GM19043 (cell line): ENCODE measurements at regions not wholly inside any gene's neighbourhood (a gene's known extent, or its start where the extent isn't known, plus 50 kb on each side); places are given as distances from the start of the nearest gene placed in this dataset.

ENCODE experiments used
- ATAC-seq: cut with Tn5 transposase; IDR thresholded peaks from one replicate; pipeline ENCODE4 v1.9.1; 2021; ENCODE audit warnings: low read depth; ENCODE audit not compliant: unreplicated experiment

DNA sequence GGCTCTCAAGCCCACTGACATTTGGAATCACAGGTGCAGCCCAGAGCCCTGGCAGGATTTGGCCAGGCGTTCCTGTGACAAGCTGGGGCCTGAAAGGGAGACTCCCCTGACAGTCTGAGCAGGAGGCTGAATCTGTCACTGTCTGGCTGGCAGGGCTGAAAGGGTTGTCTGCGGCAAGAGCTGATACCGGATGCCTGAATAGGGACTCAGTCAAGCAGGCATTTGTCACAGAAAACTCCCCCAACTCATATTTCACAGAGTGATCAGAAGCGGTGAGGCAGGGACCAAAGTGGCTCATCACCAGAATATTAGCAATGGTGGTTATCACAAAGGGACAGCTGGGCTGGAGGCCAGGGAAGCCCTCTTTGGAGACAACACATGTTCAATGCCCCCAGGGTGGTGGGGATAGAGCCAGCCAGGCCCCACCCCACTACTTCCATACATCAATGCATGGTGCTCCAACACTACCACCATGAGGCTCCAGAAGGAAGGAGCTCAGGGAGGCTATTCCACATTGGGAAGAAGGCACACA is 295.5 kb downstream of the DTWD2 start:
- ATAC-seq = no peak

DNA sequence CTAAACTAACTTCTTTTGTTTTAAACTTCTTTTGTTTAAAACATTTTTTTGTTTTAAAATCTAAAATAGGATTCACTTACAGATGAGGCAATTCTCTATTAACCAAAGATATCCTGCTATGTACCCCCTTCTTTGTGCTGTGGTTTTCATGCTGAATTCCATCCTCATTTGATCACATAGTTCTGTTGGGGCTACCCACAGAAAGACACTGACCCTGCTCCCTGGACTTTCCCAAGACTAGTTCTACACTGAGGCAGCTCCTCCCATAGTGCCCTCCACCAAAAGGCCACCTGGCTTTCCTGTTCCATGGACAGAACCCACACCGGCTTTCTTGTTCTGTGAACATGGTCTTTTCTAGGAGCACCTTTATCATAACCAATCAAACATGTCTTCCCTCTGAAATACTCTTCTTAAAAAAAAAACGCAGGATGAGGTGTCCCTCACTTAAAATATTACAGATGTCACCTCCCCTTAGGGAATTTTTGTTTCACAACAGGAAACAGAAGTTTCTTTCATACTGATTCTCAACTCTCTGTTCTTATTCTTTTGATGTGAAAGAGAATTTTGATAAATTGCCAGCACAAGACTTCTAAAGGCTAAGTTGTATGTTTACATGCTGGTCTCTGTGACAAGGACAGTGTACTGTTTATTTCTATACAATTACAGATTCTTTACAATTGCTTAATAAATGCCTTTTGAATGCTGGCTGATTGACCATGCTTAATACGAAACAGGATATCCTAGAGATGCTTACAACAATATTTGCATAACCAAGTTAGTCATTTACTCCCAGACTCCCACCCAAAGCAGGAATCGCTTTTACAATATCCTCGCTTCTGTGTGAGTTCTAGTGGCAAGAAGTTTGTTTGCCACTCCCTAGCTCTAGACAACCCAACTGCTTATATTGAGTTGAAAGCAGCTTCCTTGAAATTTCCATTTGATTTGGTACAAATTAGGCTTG is 300.4 kb downstream of the DTWD2 start:
- ATAC-seq = no peak

- ATAC-seq = no peak
These were observed 301.2 kb downstream of the DTWD2 start for GRCh38 chr5:118687100-118687499.

DNA sequence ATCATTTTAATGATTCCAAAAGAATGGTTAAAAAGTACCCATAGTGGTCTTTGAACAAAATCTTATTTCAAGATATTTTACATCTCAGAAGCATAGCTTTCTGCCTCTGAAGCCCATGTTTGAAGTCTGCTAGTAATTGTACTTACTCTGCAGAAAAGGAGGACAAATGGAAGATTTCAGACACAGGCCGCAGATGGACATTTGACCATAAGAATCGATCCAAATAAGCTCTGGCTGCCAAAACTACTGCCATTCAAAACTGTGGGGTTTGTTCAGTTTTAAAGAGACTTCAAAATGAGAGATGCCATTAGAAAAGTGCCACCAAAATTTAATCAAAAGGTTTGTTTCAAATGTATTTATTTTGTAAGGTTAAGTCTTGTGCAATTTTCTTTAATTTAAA is 306.7 kb downstream of the DTWD2 start:
- ATAC-seq = no peak

DNA sequence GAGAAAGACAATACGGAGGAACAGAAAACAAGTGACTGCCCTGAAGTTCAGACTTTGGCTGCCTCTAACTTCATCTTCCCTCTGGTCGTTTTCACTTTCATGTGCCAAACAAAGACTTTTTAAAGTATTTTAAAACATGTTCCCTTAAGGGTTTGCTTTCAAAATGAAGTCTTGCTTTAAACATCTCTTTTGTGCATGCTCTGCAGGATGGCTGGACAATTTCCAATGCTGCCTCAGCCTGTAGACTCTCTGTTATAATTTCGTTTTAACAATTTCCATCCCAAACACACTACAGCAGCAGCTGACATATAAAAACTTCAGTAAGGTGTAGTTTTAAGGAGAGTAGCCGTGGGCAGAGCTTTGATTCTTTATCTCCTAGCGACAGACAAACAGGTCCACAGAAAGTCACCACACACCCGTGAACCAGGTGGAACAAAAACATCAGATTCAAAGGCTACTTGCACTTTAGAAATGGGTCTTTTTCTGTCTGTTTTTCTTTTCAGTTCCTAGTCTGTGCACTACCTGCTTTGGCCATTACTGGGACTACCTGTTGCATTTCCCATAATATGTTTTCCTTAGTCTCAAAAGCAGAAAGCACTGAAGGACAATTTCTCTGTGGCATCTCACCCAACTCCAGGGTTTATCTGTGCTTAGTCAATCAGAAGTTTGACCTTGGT is 308.9 kb downstream of the DTWD2 start:
- no peak for ATAC-seq

GRCh38 chr5:118678746-118679145 is 309.6 kb downstream of the DTWD2 start:
- ATAC-seq = no peak

- no peak for ATAC-seq
These were observed 313.1 kb downstream of the DTWD2 start for GRCh38 chr5:118675247-118675646.

DNA sequence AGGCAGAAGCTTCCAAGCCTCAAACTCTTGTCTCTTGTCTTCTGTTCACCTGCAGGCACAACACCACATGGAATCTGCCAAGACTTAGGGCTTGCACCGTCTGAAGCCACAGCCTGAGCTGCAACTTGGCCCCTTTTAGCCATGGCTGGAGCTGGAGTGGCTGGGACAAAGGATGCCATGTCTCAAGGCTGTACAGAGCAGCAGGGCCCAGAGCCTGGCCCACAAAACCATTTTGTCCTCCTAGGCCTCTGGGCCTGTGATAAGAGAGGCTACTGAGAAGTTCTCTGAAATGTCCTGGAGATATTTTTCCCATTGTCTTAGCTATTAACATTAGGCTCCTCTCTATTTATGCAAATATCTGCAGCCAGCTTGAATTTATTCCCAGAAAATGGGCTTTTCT is 330.8 kb downstream of the DTWD2 start:
- ATAC-seq = no peak

DNA sequence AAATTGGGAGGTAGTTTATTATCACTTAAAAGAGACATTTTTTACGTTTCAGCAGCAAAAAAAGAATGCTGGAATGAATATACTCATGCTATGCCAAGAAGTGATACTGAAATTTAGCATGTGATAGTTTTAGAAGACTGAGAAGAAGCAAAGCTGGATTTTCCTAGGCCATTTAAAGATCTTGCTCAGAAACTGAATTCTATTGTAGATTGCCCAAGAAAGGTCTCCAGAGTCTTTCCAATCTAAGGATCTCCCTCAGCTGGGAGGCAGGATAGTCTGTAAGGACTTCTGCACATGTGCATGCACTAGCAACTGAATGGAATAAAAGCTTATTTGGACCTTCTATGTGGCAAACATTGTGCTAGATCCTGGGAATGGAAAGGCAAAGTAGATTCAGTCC is 334.5 kb downstream of the DTWD2 start:
- ATAC-seq = no peak

DNA sequence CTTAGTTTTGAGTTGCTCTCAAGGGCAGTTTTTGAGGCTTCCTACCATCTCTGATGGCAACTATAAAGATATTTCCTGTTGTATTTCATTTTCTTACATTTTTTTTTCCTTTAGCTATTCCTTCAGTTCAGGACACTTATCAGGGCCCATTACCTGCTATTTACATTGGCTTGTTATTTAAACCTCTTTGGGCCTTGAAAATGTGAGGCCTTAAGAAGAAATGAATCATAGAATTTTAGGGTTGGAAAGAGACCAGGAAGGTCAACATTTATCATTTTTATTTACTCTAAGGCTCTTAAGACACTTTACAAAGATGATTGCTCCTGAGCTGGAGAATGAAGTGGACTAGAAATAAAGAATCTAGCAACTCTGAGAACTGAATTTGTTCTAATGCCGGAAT is 335.2 kb downstream of the DTWD2 start:
- ATAC-seq = no peak

DNA sequence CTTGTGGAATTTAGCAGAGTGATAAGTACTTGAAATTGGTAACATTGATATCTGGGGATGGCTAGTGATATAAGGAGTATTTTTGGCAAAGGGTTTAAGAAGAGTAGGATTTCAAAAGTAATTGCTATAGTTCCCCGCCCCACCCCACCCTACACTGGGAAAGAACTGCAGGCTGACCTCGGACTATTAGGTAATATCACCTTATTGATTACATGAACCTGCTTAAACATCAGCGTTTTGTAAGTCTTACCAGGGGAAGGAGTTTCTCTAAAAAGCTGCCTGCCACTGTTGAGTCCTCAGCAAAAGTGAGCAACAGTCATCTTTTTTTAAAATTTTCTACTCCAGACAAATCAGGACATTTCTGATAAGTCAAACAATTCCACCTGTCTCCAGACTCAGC is 337.3 kb downstream of the DTWD2 start:
- no peak for ATAC-seq

GRCh38 chr5:118647587-118647986 is 340.8 kb downstream of the DTWD2 start:
- ATAC-seq = no peak

DNA sequence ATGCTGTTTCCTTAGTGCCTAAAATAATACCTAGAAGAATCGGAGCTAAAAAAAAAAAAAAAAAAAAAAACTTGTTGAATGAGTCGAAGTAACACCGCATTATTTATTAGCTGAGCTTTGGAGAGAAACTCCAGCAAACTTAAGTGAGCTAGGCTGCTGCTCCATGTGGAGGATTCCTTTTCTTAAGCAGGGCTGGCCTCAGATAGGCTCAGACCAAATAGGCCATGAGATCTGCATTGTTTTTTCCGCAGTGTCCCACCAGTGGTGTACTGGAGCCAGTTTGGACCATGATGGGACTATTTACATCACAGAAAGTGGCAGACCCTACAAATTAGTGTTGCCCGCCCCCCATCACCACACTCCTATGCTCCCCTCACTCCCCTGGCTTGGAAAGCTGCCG is 341.4 kb downstream of the DTWD2 start:
- no peak for ATAC-seq

DNA sequence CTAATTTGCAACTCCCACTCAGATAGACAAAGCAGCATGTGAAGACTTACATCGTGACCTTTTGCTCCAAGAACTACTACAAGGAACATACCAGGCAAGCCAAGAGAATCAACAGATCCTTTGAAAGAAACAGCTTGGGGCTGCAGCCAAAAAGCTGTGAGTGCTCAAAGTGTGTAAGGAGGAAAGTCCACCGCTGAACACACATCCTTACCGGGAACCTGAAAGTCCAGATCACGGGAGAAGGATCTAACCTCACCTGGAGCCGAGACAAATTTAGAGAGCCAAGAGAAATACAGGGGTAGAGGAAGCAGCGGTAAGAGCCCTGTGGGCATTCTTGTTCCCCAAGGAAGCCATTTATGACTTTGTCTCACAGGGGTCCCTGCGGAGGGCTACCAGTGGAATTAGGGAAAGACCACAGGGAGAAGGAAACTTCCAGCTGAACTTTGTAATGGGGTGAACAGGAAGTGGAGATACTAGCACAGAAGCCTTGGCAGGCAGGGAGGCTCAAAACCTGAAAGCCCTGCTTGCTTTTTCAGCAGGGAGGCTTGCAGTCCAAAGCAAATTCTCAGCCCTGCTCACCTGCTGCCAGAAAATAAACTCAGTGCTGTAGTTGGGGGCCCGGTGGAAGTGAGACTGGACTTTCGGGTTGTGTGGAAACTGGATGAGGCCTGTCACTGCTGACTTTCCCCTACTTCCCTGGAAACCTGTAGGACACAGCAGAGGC is 350.2 kb downstream of the DTWD2 start:
- ATAC-seq = no peak

GRCh38 chr5:118628660-118629354 is 359.5 kb downstream of the DTWD2 start:
- ATAC-seq = no peak

- no peak for ATAC-seq
These were observed 368.1 kb downstream of the DTWD2 start for GRCh38 chr5:118620233-118620632.

GRCh38 chr5:118619823-118620222 is 368.5 kb downstream of the DTWD2 start:
- no peak for ATAC-seq

GRCh38 chr5:118616281-118616680 is 372.1 kb downstream of the DTWD2 start:
- no peak for ATAC-seq

- ATAC-seq = no peak
These were observed 373.5 kb downstream of the DTWD2 start for GRCh38 chr5:118614731-118615456.
